ENCODE measurements at regions not wholly inside any gene's neighbourhood (a gene's known extent, or its start where the extent isn't known, plus 50 kb on each side); places are given as distances from the start of the nearest gene placed in this dataset.

GRCh38 chr14:29163109-29163508 lies 396.5 kb downstream of the FOXG1 start:
- TF ChIP-seq CTCF (IDR thresholded peaks at IDR 0.05; ENCODE audit: insufficient read depth, low read length) (no peak), REST (IDR thresholded peaks at IDR 0.05; ENCODE audit: insufficient replicate concordance, low read depth) (no peak)
